Osteocyte (in vitro differentiated cells): ENCODE measurements at regions not wholly inside any gene's neighbourhood (a gene's known extent, or its start where the extent isn't known, plus 50 kb on each side); places are given as distances from the start of the nearest gene placed in this dataset.
"Not testable (repeated sequence)": the region's sequence is repeated elsewhere in the genome, so short reads cannot be mapped to it uniquely, and the experiment has no call there.

Experiments used
- DNase-seq: peaks from one replicate; pipeline ENCODE4 v3.0.0; 2021; ENCODE audit warnings: mixed read lengths; ENCODE audit not compliant: unreplicated experiment; ENCODE audit errors: extremely low spot score
- H3K27ac Mint-ChIP-seq: one replicate; pipeline ENCODE4 v1.8.0; 2021; ENCODE audit warnings: mild to moderate bottlenecking, mixed read lengths; ENCODE audit not compliant: unreplicated experiment
- H3K27me3 Mint-ChIP-seq: one replicate; pipeline ENCODE4 v1.8.0; 2021; ENCODE audit warnings: mixed read lengths; ENCODE audit not compliant: unreplicated experiment
- H3K36me3 Mint-ChIP-seq: one replicate; pipeline ENCODE4 v1.8.0; 2021; ENCODE audit warnings: mixed read lengths; ENCODE audit not compliant: unreplicated experiment
- H3K4me1 Mint-ChIP-seq: one replicate; pipeline ENCODE4 v1.8.0; 2021; ENCODE audit warnings: mixed read lengths; ENCODE audit not compliant: unreplicated experiment
- H3K4me3 Mint-ChIP-seq: one replicate; pipeline ENCODE4 v1.8.0; 2021; ENCODE audit warnings: mild to moderate bottlenecking, moderate library complexity, mixed read lengths; ENCODE audit not compliant: unreplicated experiment
- H3K9me3 Mint-ChIP-seq: one replicate; pipeline ENCODE4 v1.8.0; 2021; ENCODE audit warnings: mixed read lengths; ENCODE audit not compliant: unreplicated experiment
- CTCF ChIP-seq: fragments of 200-600 bp; sonication (generic); IDR thresholded peaks from 2 replicates; pipeline ENCODE4 v1.5.0; 2021; ENCODE audit warnings: antibody characterized with exemption, mild to moderate bottlenecking, moderate library complexity

GRCh38 chr10:120034236-120034635, 141.7 kb downstream of the SEC23IP start:
- H3K36me3 Mint-ChIP-seq, result no peaks in the 10 kb centered on the region
- no peak overlapping the region for H3K4me3 Mint-ChIP-seq
- H3K27me3 Mint-ChIP-seq, result no peaks in the 10 kb centered on the region
- no peaks in the 10 kb centered on the region for H3K9me3 Mint-ChIP-seq
- H3K27ac Mint-ChIP-seq, result no peak overlapping the region
- no peaks in the 10 kb centered on the region for H3K4me1 Mint-ChIP-seq
- TF ChIP-seq CTCF, result no peak
- DNase-seq, result no peak

GRCh38 chr10:120039046-120039445, 146.5 kb downstream of the SEC23IP start:
- TF ChIP-seq CTCF, result no peak
- Mint-ChIP-seq H3K27ac (no peak overlapping the region), H3K4me1 (no peaks in the 10 kb centered on the region), H3K27me3 (no peaks in the 10 kb centered on the region), H3K9me3 (no peaks in the 10 kb centered on the region), H3K36me3 (no peaks in the 10 kb centered on the region), H3K4me3 (no peak overlapping the region)
- DNase-seq, result no peak

- no peak for DNase-seq
- Mint-ChIP-seq H3K36me3 (no peaks in the 10 kb centered on the region), H3K27me3 (no peaks in the 10 kb centered on the region), H3K4me1 (no peaks in the 10 kb centered on the region), H3K4me3 (no peak overlapping the region), H3K27ac (no peak overlapping the region), H3K9me3 (no peaks in the 10 kb centered on the region)
- no peak for TF ChIP-seq CTCF
Observed at GRCh38 chr10:120039826-120040225, 147.3 kb downstream of the SEC23IP start.

- H3K27ac Mint-ChIP-seq, result no peak overlapping the region
- TF ChIP-seq CTCF, result no peak
- DNase-seq, result no peak
- no peaks in the 10 kb centered on the region for H3K9me3 Mint-ChIP-seq
- H3K4me1 Mint-ChIP-seq, result no peaks in the 10 kb centered on the region
- no peak overlapping the region for H3K4me3 Mint-ChIP-seq
- H3K36me3 Mint-ChIP-seq, result no peaks in the 10 kb centered on the region
- no peaks in the 10 kb centered on the region for H3K27me3 Mint-ChIP-seq
Observed at GRCh38 chr10:120041807-120042559, 149.5 kb downstream of the SEC23IP start.

- TF ChIP-seq CTCF, result no peak
- no peak overlapping the region for H3K27ac Mint-ChIP-seq
- no peaks in the 10 kb centered on the region for H3K9me3 Mint-ChIP-seq
- H3K27me3 Mint-ChIP-seq, result no peaks in the 10 kb centered on the region
- H3K36me3 Mint-ChIP-seq, result no peaks in the 10 kb centered on the region
- no peak overlapping the region for H3K4me3 Mint-ChIP-seq
- no peaks in the 10 kb centered on the region for H3K4me1 Mint-ChIP-seq
- DNase-seq, result no peak
Observed at GRCh38 chr10:120042705-120043104, 150.2 kb downstream of the SEC23IP start.

GRCh38 chr10:120047373-120047772, 154.8 kb downstream of the SEC23IP start:
- H3K4me3 Mint-ChIP-seq, result not testable (repeated sequence)

More at GRCh38 chr10:120047373-120047772, 154.8 kb downstream of the SEC23IP start:
- not testable (repeated sequence) for H3K27ac Mint-ChIP-seq, H3K4me1 Mint-ChIP-seq, DNase-seq, H3K9me3 Mint-ChIP-seq, H3K27me3 Mint-ChIP-seq, H3K36me3 Mint-ChIP-seq
